ENCODE measurements at regions not wholly inside any gene's neighbourhood (a gene's known extent, or its start where the extent isn't known, plus 50 kb on each side); places are given as distances from the start of the nearest gene placed in this dataset.

DNA sequence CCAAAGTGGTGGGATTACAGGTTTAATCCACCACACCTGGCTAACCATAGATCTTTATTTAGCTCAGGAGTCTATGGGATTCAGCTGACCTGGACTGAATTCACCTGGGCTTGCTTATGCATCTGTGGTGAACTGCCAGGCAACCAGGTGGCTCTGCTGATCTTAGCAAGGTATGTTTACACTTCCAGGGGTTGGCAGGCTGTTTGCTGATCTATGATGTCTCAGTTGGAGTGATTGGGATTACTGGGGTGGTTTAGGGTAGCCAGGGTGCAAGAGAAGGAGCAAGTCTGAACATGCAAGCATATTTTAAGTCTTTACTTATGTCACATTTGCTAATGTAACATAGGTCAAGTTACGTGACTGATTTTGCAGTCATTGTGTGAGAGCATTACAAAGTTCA is 63.6 kb upstream of the JAK2 start:
- DNase-seq: no peak

DNA sequence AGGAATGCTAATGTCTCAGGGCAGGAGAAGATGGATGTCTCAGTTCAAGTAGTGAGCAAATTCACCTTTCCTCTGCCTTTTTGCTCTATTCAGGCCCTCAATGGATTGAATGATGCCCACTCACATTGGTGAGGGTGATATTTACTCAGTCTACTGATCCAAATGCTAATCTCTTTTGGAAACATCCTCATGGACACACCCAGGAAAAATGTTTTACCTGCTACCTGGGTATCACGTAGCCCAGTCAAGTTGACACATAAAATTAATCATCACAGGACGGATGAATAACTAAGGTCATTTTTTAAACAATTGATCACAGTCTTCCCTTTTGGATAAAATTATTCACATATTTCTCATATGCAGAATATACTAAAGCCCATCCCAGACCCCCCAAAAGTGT is 63.0 kb upstream of the JAK2 start:
- no peak for DNase-seq

DNA sequence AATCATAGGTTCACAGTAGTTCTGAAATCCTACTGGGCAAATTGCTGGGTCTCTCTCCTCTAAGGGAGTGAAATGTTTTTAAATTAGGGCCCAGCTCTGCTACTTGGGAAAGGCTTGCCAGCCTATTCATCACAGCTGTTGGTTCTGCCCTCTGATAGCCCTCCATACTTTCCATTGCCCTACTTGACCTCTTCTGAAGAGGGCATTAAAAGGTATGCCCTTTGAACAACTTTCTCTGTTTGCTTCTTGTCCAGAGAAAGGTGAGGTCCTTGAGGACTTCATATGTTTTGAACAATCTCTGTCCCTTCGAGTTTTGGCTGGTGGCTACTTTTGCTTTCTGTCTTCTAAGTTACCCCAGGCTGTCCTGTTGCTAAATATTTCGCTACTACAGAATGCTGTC is 62.3 kb upstream of the JAK2 start:
- DNase-seq: no peak

DNA sequence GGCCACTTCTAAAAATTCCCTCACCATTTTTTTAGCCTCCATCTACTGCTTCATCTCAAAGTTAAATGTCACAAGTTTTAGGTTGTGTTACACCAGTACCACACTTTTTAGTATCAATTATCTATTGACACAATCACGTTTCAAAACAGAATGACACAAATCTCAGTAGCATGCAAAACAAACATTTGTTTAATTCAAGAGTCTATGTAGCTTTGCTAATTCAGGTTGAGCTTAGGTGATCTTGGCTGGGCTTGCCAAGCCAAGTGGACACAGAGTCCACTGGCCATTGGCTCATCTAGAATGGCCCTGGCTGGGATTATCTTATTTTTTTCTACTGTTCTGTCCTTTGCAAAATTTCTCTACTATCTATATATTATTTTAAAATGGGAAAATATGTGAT is 61.9 kb upstream of the JAK2 start:
- DNase-seq: no peak

DNA sequence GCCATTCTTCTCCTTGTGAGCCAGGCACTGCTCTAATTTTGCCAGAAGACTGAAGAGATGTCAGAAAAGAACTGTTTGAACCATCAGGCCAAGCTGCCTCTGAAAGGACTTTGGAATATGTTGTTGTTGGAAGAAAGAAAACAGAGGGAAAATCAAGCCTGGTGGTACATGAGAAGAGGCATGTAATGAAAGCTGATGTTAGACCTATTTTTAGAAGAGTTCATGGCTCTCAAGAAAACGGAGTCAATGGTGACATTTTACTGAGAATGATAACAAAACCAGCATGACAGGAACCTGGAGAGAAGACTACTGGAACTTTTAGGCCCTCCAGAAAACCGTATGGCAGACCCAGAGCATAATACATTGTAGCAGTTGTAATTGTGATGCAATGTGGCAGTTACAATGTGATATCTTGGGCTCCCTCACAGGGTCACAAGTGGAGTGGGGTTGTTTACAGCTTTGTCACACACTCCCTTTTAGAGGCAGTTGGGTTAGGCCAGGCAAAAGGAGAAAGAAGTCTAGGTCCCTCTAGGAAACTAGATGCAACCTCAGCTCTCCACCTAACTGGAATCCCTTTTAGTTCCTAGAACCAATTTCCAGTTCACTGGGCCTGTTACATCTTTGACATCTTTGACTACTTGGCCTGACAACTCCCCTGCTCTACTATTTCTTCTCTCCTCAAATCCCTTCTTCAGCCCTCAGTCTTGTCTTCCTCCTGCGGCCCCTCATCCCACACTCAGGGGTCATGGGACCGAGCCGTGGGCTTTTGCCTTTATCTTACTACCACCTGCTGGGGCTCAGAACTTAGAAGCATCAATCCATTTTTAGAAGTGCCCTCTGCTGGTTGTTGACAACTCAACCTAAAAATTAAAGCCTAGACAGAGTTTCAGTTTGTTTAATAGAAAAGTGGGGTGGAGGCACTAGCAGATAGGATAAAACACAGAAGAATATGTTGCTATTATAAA is 61.2 kb upstream of the JAK2 start:
- DNase-seq: peak; percentile 15 to 34

DNA sequence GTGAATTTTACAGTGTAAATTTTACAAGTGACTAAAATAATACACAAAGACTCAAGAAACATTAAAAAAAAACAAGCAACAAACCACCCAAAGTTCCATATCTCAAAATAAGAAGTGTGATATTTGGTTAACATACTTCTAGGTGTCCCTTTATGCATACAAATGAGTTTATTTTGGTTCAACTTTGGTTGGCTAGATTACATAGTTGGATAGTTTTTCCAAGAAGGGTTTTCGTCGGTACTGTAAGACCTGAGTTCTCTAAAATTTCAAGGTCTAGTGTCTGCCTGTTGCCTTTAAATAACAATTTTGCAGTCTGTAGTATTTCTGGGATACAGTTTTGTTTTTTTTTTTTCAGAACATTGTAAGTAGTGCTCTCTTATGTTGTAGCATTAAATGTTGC is 58.8 kb upstream of the JAK2 start:
- no peak for DNase-seq

DNA sequence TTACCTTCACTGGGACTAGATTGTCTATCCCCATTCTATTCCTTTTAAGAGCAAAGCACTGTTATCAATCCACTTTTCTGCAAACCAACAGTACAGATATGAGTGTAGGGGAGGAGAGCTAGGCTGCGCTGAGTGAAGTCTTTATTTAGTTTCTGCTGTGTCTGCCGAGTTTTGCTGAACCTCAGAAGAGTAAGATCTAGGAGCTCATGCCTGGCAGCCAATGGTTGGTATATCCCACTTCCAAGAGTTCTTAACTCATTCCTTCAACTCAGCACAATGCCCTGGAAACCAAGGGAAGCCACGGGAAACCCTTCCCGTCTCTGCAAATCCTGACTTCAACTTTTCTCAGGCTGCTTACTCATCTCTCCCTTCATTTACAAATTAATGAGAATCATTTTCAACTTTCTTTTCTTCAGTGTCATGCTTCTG is 58.0 kb upstream of the JAK2 start:
- DNase-seq: no peak

DNA sequence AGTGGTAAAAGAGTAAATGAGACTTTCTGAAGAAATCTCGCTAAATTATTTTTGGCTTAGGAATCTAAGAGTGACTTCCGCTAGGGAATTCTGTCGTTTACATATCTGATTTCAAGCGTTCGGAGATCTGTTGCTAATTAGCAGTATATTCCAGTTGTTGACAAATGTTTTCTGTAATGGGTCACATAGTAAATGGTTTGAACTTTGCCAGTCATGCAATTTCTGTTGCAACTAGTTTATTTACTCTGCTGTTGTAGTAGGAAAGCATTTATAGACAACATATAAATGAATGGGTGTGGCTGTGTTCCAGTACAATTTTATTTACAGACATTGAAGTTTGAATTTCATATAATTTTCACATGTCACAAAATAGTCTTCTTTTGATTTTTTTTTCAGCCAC is 57.4 kb upstream of the JAK2 start:
- no peak for DNase-seq

DNA sequence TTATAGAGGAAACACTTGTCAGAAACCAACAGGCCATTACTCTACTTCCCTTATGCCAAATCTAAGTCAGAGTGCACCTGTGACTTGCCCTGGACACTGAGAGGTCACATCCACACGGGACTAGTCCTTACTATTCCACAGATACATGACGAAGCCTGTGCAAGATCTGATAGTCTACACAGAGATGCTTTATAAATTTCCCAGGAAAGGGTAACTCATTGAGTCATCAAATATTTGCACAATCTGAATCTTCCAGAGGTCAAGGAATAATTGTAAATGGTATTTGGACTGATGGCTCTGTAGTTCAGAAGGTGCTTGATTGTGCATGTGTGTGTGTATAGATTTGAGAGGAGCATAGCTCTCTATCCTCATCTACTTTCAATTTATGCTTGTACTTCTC is 55.2 kb upstream of the JAK2 start:
- no peak for DNase-seq

DNA sequence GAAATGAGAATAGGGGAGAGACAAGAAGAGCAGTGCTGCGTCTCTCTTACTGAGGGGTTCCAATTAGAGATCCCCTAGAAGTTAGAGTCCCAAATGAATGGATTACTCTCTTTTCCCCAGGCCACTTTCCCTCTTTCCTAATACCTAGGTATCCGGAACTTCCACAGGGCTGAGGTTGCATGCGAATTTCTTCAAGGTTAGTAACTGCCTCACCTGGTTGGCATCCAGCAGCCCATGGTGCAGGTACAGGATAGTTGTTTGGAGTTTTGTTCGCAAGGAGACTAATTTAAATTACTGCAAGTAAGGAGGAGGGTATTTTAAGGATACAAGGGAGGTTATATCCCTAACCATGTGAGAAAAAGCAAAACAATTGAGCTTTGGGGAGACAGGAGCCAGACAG is 52.4 kb upstream of the JAK2 start:
- DNase-seq: no peak

DNA sequence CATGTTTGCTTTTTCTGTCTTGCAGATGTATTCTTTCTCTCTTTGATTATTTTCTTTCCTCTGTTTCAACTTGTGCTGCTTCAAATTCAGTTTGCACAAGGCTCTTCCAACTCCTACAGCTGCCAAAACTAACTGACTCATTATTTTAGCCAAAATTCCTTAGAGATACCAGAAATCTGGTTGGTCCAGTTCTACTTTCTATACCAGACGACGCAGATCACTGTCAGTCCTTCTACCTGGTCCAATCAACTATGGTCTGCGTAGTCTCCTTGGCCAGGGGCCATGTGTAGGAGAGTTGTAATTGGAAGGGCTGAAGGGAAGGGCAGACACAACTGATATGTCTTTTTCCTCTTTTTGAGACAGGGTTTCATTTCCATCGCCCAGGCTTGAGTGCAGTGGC is 51.9 kb upstream of the JAK2 start:
- DNase-seq: no peak

DNA sequence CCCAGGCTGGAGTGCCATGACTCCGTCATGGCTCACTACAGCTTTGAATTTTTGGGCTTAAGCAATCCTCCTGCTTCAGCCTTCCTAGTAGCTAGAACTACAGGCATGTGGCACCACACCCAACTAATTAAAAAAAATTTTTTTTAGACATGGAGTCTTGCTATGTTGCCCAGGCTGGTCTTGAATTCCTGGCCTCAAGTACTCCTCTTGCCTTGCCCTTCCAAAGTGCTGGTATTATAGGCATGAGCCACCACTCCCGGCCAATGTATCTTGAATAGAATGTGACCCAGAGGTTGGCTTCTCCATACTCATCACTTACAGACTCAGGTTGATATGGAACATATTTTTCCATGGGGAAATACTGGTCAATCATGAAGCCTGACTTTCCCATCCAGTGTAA is 51.2 kb upstream of the JAK2 start:
- no peak for DNase-seq

DNA sequence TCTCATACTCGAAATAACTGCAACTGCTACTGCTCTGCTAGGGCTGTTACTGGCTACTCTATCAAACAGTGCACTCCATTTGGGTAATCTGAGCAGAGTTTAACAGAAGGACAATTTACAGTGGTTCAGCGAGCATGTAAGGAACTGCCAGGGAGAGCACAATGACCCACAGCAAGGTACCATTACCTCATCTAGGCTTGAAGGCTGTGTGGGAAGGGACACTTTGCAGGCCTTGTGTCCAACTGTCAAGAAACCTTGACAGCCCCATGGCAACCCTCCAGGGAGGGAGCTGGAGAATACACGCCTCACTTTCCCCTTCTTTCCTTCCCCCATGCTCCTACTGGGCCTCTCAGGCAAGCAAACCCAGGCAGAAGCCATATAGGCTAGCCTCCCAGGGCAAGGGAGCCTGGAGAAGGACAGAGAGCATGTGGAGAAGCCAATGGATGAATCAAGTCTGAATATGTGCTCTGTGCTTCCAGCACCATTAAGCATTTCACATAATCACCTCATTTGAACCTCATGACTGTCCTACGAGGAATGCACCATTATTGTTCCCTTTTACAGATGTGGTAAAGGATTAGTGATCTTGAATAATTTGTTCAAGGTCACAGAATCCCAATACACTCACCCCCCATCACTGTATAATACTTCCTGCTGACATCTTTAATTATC is 49.9 kb upstream of the JAK2 start:
- DNase-seq: no peak

All from Kasumi-1 (cell line).